Neural cell (in vitro differentiated cells): ENCODE measurements at regions not wholly inside any gene's neighbourhood (a gene's known extent, or its start where the extent isn't known, plus 50 kb on each side); places are given as distances from the start of the nearest gene placed in this dataset.

ENCODE experiments used
- EP300 ChIP-seq: fragments of 450-650 bp; conservative IDR thresholded peaks from 2 replicates; pipeline ENCODE4 v1.6.1; 2014; ENCODE audit warnings: antibody characterized with exemption, mild to moderate bottlenecking, moderate library complexity; ENCODE audit not compliant: poor library complexity, severe bottlenecking
- EZH2 ChIP-seq: fragments of 200-600, 300-800 bp; shearing (Covaris generic), sonication (generic); IDR thresholded peaks from 2 replicates; pipeline ENCODE4 v1.6.1; 2014; ENCODE audit warnings: antibody characterized with exemption, low read length, borderline replicate concordance, mild to moderate bottlenecking; ENCODE audit not compliant: insufficient read depth, poor library complexity, severe bottlenecking
- MXI1 ChIP-seq: fragments of 450-650 bp; conservative IDR thresholded peaks from 2 replicates; pipeline ENCODE4 v1.6.1; 2014; ENCODE audit warnings: antibody characterized with exemption, mild to moderate bottlenecking; ENCODE audit not compliant: poor library complexity, severe bottlenecking
- POLR2AphosphoS5 ChIP-seq: IDR thresholded peaks from 2 replicates; pipeline ENCODE4 v1.6.1; 2012
- RAD21 ChIP-seq: fragments of 450-650 bp; conservative IDR thresholded peaks from 2 replicates; pipeline ENCODE4 v1.6.1; 2014; ENCODE audit warnings: antibody characterized with exemption, mild to moderate bottlenecking, moderate library complexity
- SMC3 ChIP-seq: fragments of 450-650 bp; conservative IDR thresholded peaks from 2 replicates; pipeline ENCODE4 v1.6.1; 2014; ENCODE audit warnings: antibody characterized with exemption, mild to moderate bottlenecking, moderate library complexity; ENCODE audit not compliant: poor library complexity
- TF ChIP-seq, protein P1 (sequence below): IDR thresholded peaks from 2 replicates; pipeline ENCODE4 v1.6.1; 2012; ENCODE audit warnings: borderline replicate concordance
- TF ChIP-seq, protein P2 (sequence below): fragments of 450-650 bp; IDR thresholded peaks from 2 replicates; pipeline ENCODE4 v1.5.1; 2014; ENCODE audit warnings: antibody characterized with exemption, mild to moderate bottlenecking, moderate library complexity; ENCODE audit not compliant: poor library complexity, severe bottlenecking

DNA sequence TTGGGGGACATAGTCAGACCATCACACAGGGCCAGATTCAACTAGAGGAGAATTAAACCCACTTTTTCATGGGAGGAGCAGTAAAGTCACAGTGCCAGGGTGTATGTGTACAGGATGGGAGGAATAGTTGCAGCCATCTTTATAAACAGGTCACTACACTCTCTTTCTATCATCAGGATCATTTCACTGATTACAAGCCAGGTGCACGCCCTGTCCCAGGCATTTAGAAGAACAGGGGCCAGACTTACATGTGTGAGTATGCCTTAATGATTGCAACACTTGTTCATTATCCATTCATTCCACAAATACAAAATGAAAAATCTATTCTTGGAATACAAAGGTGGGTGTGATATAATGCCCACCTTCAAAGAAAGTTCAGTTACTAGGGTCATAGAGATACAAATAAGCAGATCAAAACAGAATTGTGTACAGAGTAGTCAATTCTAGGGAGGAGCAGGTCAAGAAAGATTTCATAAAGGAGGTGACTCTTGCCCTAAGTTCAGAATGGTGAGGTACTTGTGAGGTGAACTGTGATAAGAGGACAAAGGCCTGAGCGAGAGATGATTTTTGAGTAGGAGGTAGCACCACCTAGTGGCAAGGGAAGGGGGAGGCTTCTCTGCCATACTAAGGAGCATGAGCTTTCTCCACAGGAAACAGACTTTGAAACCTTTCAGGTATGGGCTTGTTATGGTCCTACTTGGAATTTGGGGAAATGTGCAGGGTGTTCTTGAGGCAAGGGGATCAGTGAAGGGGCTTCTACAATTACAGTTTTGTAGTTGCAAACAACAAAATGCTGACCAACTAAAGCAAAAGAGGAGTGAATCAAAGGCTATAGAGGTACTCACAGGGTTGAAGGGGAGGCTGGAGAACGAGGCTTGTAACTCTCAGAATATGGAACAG, 156.3 kb downstream of the SUCLG1 start:
- TF ChIP-seq EP300 (no peak), RAD21 (peak; percentile 83), EZH2 (no peak), SMC3 (peak; percentile 76), MXI1 (no peak), POLR2AphosphoS5 (no peak)
- TF ChIP-seq, protein P1, sequence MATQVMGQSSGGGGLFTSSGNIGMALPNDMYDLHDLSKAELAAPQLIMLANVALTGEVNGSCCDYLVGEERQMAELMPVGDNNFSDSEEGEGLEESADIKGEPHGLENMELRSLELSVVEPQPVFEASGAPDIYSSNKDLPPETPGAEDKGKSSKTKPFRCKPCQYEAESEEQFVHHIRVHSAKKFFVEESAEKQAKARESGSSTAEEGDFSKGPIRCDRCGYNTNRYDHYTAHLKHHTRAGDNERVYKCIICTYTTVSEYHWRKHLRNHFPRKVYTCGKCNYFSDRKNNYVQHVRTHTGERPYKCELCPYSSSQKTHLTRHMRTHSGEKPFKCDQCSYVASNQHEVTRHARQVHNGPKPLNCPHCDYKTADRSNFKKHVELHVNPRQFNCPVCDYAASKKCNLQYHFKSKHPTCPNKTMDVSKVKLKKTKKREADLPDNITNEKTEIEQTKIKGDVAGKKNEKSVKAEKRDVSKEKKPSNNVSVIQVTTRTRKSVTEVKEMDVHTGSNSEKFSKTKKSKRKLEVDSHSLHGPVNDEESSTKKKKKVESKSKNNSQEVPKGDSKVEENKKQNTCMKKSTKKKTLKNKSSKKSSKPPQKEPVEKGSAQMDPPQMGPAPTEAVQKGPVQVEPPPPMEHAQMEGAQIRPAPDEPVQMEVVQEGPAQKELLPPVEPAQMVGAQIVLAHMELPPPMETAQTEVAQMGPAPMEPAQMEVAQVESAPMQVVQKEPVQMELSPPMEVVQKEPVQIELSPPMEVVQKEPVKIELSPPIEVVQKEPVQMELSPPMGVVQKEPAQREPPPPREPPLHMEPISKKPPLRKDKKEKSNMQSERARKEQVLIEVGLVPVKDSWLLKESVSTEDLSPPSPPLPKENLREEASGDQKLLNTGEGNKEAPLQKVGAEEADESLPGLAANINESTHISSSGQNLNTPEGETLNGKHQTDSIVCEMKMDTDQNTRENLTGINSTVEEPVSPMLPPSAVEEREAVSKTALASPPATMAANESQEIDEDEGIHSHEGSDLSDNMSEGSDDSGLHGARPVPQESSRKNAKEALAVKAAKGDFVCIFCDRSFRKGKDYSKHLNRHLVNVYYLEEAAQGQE: no peak
- TF ChIP-seq, protein P2, sequence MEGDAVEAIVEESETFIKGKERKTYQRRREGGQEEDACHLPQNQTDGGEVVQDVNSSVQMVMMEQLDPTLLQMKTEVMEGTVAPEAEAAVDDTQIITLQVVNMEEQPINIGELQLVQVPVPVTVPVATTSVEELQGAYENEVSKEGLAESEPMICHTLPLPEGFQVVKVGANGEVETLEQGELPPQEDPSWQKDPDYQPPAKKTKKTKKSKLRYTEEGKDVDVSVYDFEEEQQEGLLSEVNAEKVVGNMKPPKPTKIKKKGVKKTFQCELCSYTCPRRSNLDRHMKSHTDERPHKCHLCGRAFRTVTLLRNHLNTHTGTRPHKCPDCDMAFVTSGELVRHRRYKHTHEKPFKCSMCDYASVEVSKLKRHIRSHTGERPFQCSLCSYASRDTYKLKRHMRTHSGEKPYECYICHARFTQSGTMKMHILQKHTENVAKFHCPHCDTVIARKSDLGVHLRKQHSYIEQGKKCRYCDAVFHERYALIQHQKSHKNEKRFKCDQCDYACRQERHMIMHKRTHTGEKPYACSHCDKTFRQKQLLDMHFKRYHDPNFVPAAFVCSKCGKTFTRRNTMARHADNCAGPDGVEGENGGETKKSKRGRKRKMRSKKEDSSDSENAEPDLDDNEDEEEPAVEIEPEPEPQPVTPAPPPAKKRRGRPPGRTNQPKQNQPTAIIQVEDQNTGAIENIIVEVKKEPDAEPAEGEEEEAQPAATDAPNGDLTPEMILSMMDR: peak; percentile 80
